ENCODE measurements at regions not wholly inside any gene's neighbourhood (a gene's known extent, or its start where the extent isn't known, plus 50 kb on each side); places are given as distances from the start of the nearest gene placed in this dataset.

- in situ Hi-C loops (cut with MboI; ENCODE audit: low sequenced_read_pairs): loop anchor here (25.0 kb wide), 1 partner anchor 431 kb away; the partner anchor contains the start of genes BRIX1 and RAD1
Measured at GRCh38 chr5:34480810-34481528, 175.2 kb upstream of the RAI14 start.

- in situ Hi-C loops (cut with MboI; ENCODE audit: low sequenced_read_pairs): loop anchor here (25.0 kb wide), 1 partner anchor 429 kb away; the partner anchor contains the start of genes BRIX1 and RAD1
Measured at GRCh38 chr5:34483442-34484033, 172.6 kb upstream of the RAI14 start.

GRCh38 chr5:34484216-34484920, 171.8 kb upstream of the RAI14 start:
- in situ Hi-C loops (cut with MboI; ENCODE audit: low sequenced_read_pairs): loop anchor here (25.0 kb wide), 1 partner anchor 428 kb away; the partner anchor contains the start of genes BRIX1 and RAD1

GRCh38 chr5:34485768-34486030, 170.4 kb upstream of the RAI14 start:
- in situ Hi-C loops (cut with MboI; ENCODE audit: low sequenced_read_pairs): loop anchor here (25.0 kb wide), 1 partner anchor 427 kb away; the partner anchor contains the start of genes BRIX1 and RAD1

- in situ Hi-C loops (cut with MboI; ENCODE audit: low sequenced_read_pairs): loop anchor here (25.0 kb wide), 1 partner anchor 426 kb away; the partner anchor contains the start of genes BRIX1 and RAD1
Measured at GRCh38 chr5:34486160-34486848, 169.8 kb upstream of the RAI14 start.

GRCh38 chr5:34486849-34487158, 169.3 kb upstream of the RAI14 start:
- in situ Hi-C loops (cut with MboI; ENCODE audit: low sequenced_read_pairs): loop anchor here (25.0 kb wide), 1 partner anchor 425 kb away; the partner anchor contains the start of genes BRIX1 and RAD1

GRCh38 chr5:34487159-34487879, 168.8 kb upstream of the RAI14 start:
- in situ Hi-C loops (cut with MboI; ENCODE audit: low sequenced_read_pairs): loop anchor here (25.0 kb wide), 1 partner anchor 425 kb away; the partner anchor contains the start of genes BRIX1 and RAD1

- in situ Hi-C loops (cut with MboI; ENCODE audit: low sequenced_read_pairs): loop anchor here (25.0 kb wide), 1 partner anchor 424 kb away; the partner anchor contains the start of genes BRIX1 and RAD1
Measured at GRCh38 chr5:34487956-34488355, 168.2 kb upstream of the RAI14 start.

GRCh38 chr5:34488984-34489383, 167.1 kb upstream of the RAI14 start:
- in situ Hi-C loops (cut with MboI; ENCODE audit: low sequenced_read_pairs): loop anchor here (25.0 kb wide), 1 partner anchor 423 kb away; the partner anchor contains the start of genes BRIX1 and RAD1

- in situ Hi-C loops (cut with MboI; ENCODE audit: low sequenced_read_pairs): loop anchor here (25.0 kb wide), 1 partner anchor 422 kb away; the partner anchor contains the start of genes BRIX1 and RAD1
Measured at GRCh38 chr5:34490506-34491250, 165.4 kb upstream of the RAI14 start.

- in situ Hi-C loops (cut with MboI; ENCODE audit: low sequenced_read_pairs): loop anchor here (25.0 kb wide), 1 partner anchor 421 kb away; the partner anchor contains the start of genes BRIX1 and RAD1
Measured at GRCh38 chr5:34491251-34491620, 164.9 kb upstream of the RAI14 start.

- in situ Hi-C loops (cut with MboI; ENCODE audit: low sequenced_read_pairs): loop anchor here (25.0 kb wide), 1 partner anchor 418 kb away; the partner anchor contains the start of genes BRIX1 and RAD1
Measured at GRCh38 chr5:34494111-34494755, 161.9 kb upstream of the RAI14 start.

GRCh38 chr5:34495178-34495577, 160.9 kb upstream of the RAI14 start:
- in situ Hi-C loops (cut with MboI; ENCODE audit: low sequenced_read_pairs): loop anchor here (25.0 kb wide), 1 partner anchor 417 kb away; the partner anchor contains the start of genes BRIX1 and RAD1

GRCh38 chr5:34496260-34496691, 159.9 kb upstream of the RAI14 start:
- in situ Hi-C loops (cut with MboI; ENCODE audit: low sequenced_read_pairs): loop anchor here (25.0 kb wide), 1 partner anchor 416 kb away; the partner anchor contains the start of genes BRIX1 and RAD1

GRCh38 chr5:34496701-34497469, 159.2 kb upstream of the RAI14 start:
- in situ Hi-C loops (cut with MboI; ENCODE audit: low sequenced_read_pairs): loop anchor here (25.0 kb wide), 1 partner anchor 415 kb away; the partner anchor contains the start of genes BRIX1 and RAD1

- in situ Hi-C loops (cut with MboI; ENCODE audit: low sequenced_read_pairs): loop anchor here (25.0 kb wide), 1 partner anchor 415 kb away; the partner anchor contains the start of genes BRIX1 and RAD1
Measured at GRCh38 chr5:34497470-34497808, 158.7 kb upstream of the RAI14 start.

GRCh38 chr5:34498572-34498971, 157.6 kb upstream of the RAI14 start:
- in situ Hi-C loops (cut with MboI; ENCODE audit: low sequenced_read_pairs): loop anchor here (25.0 kb wide), 1 partner anchor 414 kb away; the partner anchor contains the start of genes BRIX1 and RAD1
